ENCODE measurements at regions not wholly inside any gene's neighbourhood (a gene's known extent, or its start where the extent isn't known, plus 50 kb on each side); places are given as distances from the start of the nearest gene placed in this dataset.
A peak's percentile ranks its signal among the peaks of the same experiment; 100 is the strongest.
"Not testable (repeated sequence)": the region's sequence is repeated elsewhere in the genome, so short reads cannot be mapped to it uniquely, and the experiment has no call there.

DNA sequence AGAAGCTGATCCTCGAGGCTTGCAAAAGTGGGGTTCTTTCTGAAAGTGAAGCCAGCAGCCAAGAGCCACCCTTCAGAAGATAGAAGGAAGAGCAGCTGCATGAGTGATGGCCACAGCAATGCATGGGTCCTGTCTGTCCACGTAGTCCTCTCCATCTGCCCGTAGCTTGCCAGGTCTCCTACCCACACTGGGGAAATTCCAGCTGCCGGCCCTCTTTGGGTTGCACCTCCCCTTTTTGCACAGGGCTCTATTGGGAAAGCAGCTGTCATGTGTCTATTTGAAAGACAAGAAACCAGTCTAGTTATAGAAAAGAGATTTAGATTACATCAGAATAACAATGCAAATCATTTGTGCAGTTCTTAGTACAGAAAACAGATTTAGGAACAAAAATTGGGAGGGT, 204.4 kb downstream of the GIPC2 start:
- DNase-seq = no peak

- no peak for DNase-seq
Measured at GRCh38 chr1:78254517-78254916, 208.8 kb downstream of the GIPC2 start.

GRCh38 chr1:78255383-78255782, 209.6 kb downstream of the GIPC2 start:
- DNase-seq = no peak

DNA sequence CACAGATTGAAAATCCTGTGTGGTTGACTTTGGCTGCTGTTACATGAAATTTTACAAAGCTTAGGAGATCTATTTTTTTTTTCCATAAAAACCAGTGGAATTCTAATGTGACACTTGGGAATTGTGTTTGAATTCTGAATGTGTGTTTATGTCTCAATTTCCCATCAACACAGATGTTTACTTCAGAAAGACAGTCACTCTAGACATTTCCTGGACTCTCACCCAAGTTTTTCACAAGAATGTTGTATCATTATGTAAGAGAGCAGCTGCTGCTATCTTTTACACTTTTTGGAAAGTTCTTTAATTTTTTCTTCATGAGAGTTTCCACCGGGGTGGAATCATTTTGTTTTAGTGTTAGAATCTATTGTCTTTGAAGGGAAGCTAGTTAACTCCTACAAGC, 210.1 kb downstream of the GIPC2 start:
- no peak for DNase-seq

DNA sequence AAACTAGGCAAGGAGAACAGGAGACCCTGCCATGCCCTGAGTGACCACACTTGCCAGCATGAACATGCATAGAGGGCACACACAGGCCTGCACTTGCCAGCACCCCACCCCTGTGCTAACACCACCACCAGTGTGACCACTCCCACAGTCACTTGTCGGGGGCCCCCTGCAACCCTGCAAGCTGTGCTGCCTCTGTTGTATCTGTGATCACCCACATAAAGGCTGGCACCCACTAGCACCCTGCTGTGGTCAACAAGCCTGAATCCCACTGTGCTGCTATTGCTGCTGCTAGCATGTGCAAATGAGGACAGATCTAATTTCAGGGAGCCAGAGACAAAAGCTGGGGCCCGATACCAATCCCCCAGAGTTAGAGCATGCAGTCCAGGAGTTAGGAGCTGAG, 217.7 kb downstream of the GIPC2 start:
- no peak for DNase-seq

GRCh38 chr1:78263946-78264345, 218.2 kb downstream of the GIPC2 start:
- no peak for DNase-seq

DNA sequence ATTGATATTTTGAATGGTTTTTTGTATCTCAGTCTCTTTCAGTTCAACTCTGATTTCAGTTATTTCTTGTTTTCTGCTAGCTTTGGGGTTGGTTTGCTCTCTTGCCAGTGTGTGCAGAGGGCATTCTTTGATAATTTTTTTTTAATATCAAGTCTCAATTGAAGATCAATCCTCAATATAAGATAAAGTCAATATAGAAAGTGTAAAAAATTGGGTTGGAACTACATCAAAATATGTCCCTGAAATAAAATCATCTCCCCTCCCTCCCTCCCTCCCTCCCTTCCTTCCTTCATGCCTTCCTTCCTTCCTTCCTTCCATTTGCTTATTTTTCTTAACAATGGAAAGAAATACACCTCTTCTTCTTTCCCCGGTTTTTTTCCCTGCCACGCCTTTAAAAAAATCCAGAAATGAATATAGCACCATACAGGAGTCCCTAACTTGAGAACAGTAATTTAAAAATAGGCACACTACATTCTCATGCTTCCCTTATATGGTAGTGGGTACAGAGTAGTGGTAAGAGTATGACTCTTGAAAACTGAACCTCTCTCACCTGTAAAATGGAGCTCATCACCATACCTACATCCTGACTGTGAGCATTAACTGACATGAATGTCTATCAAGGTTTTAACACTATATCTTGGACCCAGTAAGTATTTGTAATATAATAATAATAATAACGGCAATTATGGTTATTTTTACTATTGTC, 221.9 kb downstream of the GIPC2 start:
- DNase-seq = no peak

- DNase-seq = no peak
Measured at GRCh38 chr1:78269591-78269990, 221.2 kb upstream of the PTGFR start.

GRCh38 chr1:78271423-78271822, 219.4 kb upstream of the PTGFR start:
- DNase-seq = not testable (repeated sequence)

- DNase-seq = no peak
Measured at GRCh38 chr1:78274814-78275213, 216.0 kb upstream of the PTGFR start.

- no peak for DNase-seq
Measured at GRCh38 chr1:78275456-78275855, 215.3 kb upstream of the PTGFR start.

DNA sequence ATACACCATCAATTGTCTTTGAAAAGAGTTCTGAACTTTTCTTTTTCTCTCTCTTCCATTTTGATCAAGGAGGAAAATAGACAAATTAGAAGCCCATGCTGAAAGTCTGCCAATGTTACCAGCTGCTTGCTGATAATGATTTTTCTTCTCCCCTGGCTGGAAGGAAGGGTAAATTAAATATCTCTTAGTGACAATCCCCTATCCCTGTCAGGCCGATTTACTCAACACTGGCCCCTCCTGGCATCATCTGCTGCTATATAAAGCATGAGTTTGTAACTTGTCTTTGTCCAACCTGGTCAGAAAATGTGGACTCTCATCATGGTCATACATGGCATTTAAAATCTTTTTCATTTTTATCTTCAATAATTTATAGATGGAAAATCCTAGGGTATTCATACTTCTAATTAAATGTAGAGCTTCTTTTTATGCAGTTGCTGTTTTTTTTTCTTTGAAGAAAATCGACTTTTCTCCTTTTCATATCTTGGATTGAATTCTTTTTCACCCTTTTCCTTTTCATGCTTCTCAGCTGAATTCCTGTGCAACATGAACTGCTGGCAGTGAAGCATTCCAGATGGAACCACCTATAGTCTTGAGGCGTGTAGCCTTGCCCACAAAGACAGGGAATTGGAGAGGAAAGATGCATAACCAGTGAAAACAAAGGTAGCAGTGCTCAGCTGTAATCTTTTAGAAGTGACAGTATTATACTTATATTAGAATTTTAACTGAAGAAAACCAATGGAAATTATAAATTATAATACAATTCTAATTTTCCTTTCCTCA, 214.7 kb upstream of the PTGFR start:
- DNase-seq = no peak

DNA sequence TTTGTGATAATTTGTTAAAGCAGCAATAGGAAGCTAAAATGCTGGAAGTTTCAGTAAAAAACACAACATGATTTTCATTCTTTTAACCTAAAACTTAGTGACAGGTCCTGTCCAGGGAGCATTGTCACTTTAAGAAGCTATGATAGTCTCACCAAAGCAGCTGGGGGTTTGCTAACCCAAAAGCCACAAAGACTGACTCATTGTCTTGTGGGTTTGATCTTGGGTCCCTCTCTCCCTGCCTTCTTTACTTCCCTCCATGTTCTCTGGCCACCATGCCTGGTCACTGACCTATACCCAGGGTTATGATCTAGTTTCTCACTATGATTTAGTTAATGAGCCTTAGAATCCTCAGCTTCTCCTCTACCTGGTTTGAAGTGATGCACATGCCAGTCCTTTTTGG, 213.5 kb upstream of the PTGFR start:
- no peak for DNase-seq

DNA sequence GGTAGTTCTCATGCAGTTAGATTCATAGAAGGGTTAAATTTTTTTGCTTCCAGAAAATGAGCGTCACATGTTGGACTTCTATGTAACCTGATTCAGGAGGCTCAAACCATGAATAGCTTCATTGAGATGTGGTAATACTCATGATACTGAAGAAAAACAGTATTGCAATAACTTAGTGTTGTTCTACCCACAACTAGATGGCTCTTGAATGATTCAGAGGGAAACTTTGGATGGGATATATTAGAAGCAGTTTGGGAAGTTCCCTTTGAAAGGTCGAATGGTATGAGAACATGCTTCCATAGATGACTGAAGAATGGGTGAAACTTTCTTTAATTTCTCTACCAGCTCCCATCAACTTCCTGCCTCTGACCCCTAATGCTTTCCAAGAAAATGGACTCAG, 211.7 kb upstream of the PTGFR start:
- no peak for DNase-seq

DNA sequence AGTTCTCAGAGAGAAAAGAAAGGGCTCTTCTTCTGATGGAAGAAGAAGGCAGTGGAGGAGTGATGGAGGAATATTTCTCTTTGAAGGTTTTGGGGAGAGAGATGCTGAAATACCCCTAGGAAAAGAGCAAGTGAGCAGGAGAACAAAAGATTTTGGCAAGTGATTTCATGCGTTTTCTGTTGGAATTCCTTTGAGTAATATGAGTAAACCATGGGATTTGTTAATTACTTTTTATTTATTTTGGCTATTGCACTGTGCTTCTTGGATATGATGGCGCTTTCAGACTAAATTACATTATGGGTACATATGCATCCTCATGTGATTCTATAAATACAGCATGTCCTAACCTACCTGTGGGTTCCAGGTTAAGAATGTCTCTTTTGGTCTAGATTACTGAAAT, 210.1 kb upstream of the PTGFR start:
- no peak for DNase-seq

DNA sequence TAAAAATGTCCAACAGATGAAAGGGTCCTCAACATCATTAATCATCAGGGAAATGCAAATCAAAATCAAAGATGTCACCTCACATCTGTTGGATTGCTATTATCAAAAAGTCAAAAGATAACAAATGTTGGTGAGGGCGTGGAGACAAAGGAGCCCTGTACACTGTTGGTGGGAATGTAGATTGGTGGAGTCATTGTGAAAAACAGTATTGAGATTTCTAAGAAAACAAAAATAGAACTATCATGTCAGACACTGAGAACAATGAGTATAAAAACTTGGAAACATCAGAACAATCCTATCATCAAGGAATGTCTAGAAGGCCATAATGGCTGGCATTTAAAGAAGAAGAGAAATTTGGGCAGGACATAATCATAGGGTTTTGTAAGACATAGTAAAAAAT, 209.2 kb upstream of the PTGFR start:
- no peak for DNase-seq

DNA sequence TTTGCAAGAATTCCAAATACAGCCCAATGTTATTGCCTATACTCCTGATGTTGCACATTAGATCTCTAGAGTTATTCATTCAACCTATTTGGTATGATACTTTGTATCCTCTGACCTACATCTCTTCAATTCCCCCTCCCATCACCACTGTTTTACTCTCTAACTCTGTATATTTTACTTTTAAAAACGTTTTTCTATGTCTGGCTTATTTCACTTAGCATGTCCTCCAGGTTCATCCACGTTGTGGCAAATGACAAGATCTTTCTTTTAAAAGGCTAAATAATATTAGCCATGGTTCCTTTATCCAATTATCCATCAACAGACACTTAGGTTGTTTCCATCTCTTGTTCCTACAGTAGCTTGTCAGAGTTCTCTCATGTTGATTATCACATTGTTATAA, 207.1 kb upstream of the PTGFR start:
- DNase-seq = no peak

DNA sequence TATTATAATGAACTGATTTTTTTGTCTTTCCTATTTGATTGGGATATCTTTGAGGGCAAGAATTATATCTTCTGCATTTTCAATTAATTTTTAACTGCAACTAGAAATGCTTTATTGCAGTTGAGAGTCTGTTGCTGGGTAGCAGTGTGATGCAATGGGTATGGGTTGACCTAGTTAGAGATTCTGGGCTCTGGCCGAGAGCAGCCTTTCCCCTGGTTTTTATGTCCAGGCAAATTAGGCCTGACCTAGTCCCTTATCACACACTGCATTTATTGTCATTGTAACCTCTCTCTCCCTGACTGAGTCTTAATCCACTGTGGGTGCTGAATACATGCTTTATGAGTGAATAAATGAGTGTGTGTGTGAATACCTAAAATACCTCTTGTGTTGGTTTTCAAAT, 206.4 kb upstream of the PTGFR start:
- DNase-seq = no peak

DNA sequence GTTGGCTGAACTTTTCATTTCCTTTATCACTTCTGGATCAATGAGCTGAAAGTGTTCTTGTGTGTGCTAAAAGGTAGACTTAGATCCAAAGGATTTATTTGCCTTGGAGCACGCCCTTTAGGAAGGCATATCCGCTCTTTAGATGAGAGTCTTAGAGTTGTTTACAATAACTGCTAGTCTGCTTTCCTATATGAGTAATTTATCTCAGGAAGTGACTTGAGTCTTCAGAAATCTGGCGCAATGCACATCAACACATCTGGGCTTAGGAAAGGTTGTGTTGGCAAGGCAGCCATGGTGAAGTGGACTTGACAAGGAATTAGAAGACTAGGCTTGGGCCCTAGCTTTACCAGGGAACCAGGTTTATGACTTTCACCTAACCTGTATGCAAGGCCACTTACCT, 204.1 kb upstream of the PTGFR start:
- no peak for DNase-seq

DNA sequence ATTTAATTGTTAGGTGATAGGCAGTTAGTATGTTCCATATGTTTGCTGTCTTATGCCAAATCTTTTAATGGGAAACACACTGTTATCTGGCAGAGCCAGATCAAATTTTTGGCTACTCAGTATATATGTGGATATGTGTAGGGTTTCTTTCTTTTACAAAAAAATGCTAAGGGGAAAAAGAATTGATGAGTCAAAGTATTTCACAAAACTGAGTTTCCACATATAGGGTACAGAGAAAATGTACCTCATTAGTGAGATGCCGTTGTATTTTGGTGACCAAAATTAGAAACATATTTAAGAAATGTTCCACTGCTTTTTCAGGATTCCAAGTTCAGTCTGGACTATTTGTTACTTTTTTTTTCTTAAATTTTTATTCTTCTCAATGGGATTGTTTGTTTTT, 201.2 kb upstream of the PTGFR start:
- no peak for DNase-seq

- DNase-seq = no peak
Measured at GRCh38 chr1:78291418-78291817, 199.4 kb upstream of the PTGFR start.

- no peak for DNase-seq
Measured at GRCh38 chr1:78291872-78292271, 198.9 kb upstream of the PTGFR start.

- peak; percentile 48 for DNase-seq
Measured at GRCh38 chr1:78292361-78292760, 198.4 kb upstream of the PTGFR start.

DNA sequence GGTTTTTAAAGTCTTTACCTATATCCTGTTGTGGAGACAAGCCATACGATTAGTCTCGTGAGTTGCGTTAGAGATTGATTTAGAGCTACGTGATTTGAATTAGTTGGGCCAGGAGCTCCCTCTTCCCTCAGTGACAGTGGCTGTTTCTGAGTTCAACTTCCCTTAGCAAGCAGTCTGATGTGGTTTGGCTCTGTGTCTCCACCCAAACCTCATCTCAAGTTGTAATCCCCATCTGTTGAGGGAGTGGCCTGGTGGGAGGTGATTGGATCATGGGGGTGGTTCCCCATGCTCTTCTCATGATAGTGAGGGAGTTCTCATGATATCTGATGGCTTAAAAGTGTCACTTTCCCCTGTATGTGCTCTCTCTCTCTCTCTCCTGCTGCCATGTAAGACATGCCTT, 192.9 kb upstream of the PTGFR start:
- no peak for DNase-seq

- DNase-seq = no peak
Measured at GRCh38 chr1:78298349-78298748, 192.4 kb upstream of the PTGFR start.
